ENCODE measurements at regions not wholly inside any gene's neighbourhood (a gene's known extent, or its start where the extent isn't known, plus 50 kb on each side); places are given as distances from the start of the nearest gene placed in this dataset.

DNA sequence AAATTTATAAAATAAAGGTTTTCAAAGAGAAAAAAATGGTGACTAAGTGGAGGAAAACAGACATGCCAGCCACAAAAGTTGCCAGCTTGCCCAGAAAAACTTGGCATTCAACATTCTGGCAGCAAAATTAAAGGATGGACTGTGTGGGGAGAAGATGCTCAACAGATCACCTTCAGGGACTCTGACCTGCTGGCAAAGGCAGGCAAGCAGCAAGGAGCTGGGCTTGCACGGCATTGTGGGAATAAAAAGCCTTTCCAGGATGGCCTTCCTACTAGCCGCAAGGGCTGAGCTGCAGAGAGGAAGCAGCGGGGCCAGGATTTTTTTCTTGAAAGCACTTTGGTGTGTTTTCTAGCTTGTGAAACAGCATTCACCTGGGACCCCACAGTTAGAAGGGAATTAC, 101.9 kb upstream of the CACNA2D3 start:
- DNase-seq: no peak

DNA sequence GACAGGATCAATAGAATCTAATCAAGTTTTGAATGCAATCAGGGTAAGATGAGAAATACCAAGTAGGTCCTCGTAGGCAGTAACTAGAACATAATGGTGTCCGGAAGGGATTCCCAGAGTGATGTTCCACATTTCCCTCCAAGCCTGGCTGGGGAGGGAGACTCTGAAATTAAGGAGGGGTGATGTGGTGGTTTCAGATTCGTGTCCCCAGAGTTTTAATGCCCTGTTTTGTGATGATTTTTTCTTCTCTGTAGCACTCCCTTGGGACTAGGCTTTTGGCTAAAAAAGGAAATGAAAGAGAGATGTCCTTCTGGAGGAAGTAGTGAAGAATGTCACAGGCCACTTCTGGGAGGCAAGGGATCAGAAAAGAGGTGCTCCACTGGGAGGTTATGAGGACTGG, 108.3 kb upstream of the CACNA2D3 start:
- no peak for DNase-seq

DNA sequence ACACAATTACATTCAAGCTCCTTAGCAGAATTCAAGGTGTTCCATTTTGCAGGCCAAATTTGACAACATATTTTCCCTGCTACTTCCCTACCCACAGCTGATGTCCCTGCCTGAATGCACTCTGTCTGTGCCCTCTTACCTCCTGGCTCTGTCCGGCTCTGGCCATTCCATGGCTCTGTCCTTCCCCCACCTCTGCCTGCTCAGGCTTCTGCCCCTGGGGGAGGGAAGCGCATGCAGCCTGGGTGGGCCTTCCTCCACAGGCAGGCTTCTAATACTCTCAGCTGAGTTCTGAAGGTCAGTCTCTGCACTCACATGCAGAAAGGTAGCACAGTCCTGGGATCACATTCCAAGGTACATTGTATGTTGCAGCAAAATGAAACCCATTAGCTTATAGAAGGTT, 113.6 kb upstream of the CACNA2D3 start:
- no peak for DNase-seq

DNA sequence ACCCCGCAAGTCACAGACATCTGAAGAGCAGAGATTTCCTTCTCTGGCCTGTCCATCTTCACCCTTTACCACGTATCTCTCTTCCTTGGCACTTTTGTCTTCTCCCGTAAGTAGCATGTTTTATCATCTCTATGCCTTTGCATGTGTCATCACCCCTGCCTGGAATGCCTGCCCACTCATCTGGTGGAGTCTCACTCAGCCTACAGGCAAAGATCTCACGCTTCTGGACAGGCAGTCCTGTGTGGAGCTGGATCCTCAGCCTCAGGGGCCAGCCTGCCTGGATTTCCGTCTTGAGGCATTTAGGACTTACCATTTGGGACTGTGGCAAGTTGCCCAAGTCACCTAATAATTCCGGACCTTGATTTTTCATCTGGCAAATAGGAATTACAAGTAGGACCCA, 114.3 kb upstream of the CACNA2D3 start:
- no peak for DNase-seq

DNA sequence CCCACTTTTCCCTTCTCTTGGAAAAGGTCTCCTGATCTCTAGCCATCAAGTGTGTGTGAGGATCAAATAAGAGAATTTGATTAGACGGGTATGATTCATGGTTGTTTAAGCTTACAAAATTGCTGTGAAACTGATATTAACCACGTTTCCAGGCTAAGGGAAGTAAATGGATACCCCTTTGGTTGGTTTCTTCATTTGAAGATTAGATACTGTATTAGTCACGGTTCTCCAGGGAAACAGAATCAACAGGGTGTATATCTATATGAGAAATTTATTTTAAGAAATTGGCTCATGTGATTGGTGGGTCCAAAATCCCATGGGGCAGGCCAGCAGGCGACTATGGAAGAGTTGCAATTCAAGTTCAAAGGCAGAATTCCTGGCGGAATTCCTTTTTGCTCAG, 112.7 kb upstream of the SELENOK start:
- no peak for DNase-seq

DNA sequence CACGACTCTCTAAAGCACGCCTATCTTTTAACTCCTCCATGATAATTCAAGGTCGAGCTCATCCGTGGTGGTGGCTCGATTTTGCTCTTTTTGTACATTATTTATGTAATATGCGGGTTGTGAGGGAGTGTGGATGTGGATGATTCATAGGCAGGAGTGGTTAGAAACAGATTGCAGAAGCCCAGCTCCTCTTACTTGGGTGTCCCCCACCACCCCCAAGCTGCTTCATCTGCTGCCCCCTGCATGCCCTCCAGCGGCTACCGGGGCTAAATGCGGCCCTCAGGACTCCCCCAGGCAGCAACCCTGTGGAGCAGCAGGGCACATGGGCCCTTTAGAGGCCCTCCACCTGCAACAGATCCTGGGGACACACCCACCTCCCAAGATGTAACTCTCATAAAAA, 111.5 kb upstream of the SELENOK start:
- no peak for DNase-seq

DNA sequence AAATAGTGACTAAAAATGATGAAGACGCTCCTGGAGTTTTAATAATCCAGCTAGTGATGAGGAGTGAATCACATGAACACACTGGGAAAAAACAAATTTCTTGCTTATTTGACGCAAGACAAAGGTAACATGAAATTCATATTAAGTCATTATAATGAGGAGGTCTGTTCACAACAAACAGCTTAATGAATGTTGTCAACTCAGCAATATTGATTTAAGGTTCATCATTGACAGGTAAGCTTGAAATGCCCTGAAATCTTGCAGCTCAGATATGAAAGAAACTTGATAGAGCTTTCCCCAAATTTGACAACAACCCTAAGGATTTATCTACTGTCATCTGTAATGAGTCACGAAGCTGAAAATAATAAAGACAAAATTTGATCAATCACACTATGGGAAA, 108.1 kb upstream of the SELENOK start:
- DNase-seq: no peak

DNA sequence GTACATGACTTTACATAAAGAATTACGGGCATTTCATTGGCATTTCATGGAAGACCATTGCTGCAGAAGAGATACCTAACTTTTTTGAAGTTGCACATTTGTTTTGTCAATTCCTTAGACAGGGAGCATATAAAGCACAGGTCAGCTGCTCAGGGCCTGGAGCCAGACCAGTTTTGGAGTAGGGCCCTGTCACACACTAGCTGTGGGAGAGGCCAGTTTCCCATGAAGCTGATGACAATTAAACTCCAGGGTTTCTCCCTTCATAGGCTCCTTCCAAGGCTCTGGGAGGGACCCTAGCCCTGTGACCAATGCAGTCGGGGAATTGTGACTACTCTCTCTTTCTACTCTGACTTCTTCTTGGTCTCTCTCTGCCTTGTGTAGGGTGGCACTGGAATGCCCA, 107.3 kb upstream of the SELENOK start:
- DNase-seq: no peak

DNA sequence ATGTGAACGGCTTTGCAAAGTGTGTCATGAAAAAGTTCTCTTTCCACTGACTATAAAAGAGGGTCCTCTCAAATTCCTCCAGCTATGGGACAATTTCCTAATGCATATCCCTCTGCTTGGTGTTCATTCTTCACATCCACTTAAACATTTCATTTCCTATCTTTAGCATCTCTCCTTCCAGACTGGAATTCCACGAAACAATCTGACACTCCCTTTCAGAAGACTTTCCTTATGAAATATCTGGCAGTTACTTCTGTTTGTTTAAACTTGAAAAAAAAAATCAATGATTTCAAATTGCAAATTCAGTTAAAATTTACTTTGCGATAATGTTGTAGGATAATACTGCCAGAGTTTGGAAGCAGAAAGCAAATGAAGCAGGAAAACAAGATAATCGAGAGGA, 105.8 kb upstream of the SELENOK start:
- DNase-seq: no peak

DNA sequence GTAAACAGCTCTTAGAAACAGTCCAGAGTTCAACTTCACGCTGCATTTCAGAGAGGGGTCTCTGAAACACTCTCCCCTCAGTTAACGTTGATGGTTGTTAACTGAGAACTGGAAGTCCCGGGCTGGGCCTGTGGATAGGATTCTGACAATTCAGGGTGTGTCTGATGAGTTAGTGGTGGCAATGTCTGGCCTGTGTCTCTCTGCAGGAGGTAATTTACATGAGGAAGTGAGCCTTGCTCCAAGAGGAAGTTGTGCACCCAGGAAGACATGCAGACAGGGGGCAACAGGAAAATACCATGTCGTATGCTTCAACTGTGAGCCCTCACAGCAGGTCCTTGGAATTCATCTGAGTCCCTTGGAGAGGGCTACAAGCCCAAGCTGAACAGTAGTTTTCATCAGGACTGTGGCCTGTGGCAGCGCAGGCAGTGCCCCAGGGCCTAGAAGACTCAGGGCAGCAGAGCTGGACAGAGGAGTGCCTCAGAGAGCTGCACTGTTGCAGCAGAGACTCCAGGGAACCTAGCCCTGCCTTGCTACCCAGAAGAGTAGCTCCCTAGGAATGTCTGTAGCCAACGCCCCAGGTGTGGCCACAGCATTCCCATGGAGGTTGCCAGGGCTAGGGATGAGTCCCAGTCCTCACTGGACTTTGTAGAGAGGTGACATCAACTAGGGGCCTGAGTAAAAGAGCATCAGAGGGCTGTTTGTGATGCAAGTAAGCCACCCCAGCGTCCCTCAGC, 104.6 kb upstream of the SELENOK start:
- DNase-seq: no peak

DNA sequence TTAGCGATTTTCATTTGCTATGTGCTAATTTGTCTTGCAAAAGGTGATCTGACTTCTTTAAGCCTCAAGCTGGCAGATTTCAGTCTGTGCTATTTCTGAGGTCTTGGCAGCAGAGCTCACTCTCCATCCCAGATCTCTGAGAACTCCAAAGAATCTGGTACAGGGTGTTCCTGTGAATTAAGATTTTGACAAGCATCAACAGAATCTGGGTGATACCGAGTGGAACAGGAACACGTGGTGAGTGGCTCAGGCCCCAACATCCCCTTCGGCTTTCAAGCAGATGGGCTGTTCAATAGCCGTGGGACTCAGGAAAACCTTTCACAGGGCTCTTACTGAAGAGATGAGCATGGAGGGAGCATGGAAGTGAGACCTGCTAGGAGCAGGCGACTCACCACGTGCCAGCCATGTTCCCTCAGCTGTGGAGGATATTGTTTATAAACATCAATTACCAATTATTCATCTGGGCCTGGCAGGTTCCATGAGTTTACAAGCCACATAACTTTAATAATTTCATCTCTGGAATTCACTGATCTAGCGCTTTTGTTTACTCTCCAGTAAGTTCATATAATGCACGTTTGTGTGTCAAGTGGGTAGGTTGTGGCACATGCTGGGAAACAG, 103.4 kb upstream of the SELENOK start:
- no peak for DNase-seq

DNA sequence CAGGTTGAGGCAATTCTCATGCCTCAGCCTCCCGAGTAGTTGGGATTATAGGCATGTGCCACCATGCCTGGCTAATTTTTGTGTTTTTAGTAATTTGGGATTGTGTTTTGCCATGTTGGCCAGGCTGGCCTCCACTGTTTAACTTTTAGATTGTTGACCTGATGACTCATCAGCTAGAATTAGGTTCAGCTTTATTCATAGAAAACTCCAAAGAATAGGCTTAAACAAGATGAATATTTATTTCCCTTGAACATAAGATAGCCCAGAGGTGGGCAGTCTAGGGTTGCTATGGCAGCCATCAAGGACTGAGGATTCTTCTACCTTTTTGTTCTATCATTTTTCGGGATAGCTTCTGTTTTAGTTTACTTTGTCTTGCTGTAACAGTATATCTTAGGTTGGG, 99.6 kb upstream of the SELENOK start:
- DNase-seq: no peak

DNA sequence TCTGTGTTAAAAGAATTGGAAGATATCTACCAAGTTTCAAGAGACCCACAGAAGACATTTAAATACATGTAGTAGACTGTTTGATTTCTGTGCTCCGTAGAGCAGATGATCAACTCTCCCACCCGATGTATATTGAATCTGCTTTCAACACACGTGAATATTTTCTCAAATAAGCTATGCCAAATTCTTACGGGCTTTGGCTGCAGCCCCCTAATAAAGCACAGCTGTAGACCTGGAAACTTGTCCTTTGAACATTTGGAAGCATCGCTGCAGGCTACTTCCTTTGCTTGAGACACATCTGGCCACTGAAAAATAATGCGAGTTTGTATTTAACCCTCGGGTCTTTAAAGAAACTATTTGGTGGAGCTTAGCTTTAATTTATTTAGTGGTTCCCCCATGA, 98.3 kb upstream of the SELENOK start:
- no peak for DNase-seq

DNA sequence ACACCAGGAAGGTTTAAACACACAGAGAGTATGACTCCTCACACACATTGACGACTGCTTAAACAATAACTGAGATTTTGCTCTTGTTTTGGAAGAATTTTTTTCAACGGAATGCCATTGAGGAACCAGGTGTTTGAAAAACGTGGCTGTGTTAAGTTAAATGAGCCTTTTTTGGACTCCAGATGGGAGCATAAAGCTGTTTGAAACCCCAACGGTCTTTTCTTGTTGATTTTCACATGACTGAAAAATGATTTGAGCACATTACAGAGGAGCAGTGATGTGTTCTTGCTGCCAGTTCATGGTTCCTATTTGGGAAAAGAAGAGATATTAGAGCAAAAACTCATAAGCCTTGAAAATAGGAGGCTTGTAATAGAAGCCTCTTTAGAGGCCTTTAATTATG, 97.8 kb upstream of the SELENOK start:
- DNase-seq: no peak

DNA sequence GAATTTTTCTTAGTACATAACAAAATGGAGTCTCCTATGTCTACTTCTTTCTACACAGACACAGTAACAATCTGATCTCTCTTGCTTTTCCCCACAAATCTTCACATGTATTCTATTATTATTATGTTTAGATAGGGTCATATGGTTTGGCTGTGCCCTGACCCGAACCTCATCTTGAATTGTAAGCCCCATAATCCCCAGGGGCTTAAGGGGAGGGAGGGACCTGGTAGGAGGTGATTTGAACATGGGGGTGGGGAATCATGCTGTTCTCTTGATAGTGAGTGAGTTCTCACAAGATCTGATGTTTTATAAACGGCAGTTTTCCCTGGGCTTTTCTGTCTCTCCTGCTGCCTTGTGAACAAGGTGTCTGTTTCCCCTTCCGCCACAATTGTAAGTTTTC, 86.7 kb upstream of the SELENOK start:
- DNase-seq: no peak

DNA sequence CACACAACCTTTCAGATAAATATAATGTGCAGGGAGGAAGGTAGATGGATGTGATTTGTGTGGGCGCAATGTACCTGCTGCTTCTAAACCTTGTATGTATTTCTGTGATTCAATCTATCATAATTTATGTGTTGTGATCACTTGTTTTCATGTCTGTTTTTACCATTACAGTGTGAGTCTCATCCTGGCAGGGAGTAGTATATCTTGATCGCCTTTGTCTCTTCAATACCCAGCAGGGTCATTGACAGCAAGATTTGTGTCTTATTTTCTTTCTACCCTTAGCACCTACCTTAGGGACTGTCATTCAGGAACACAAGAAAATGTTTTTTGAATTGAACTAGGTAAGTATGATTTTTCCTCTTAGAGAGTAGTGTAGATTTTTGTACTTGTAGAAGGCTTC, 83.7 kb upstream of the SELENOK start:
- no peak for DNase-seq

DNA sequence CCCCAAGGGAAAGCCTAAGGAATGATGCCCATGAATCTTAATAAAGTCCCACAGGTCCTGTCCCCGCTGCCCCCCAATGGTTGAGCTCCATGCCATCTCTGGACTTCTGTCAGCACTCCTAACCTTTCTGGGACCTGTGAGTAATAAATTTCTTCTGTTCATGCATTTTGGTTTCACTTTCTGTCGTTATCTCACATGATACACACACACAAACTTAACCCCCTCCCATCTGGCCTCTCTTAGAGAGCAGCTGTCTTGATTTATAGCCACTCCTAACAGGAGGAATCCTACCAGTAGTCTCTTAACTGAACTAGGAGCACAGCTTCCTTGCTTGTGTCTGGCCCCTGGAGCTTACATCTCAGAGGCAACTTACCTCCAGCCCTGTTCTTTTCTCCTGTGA, 82.7 kb upstream of the SELENOK start:
- no peak for DNase-seq

DNA sequence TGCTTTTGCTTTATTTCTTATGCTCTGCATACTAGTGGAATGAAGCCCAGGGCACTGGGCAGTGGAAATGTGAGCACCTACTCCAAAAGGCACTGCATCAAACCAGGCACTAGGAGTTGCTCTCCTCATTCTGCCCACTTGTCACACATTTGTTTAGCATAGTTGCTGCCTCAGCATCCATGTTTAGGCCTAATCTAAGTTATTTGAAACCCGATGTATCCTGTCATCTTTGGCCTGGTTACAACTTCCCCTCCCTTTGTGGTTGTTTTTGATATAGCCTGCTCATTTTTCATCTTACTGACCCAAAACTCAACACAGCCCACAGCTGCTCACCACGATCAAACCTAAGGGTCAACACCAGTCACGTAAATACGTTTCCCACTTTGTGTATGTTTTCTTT, 82.2 kb upstream of the SELENOK start:
- DNase-seq: no peak

DNA sequence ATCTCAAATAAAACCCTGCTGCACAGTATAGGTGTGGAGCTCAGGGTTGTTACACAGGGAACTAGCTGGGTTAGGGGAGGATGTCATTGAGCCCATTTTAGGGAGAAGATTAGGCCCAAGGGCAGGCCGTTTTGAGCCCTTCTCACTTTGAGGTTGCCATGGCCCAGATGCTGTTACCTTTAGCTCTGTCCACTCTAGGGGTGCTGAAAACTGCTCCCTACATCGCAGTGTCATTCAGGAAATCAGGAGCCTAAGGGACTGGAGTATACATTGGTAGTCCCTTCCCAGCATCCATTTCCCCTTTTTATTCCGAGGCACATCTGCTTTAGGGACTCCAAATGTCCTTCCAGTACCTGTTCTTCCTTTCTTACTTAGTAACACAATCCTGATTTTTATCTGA, 79.0 kb upstream of the SELENOK start:
- DNase-seq: peak; percentile 5

DNA sequence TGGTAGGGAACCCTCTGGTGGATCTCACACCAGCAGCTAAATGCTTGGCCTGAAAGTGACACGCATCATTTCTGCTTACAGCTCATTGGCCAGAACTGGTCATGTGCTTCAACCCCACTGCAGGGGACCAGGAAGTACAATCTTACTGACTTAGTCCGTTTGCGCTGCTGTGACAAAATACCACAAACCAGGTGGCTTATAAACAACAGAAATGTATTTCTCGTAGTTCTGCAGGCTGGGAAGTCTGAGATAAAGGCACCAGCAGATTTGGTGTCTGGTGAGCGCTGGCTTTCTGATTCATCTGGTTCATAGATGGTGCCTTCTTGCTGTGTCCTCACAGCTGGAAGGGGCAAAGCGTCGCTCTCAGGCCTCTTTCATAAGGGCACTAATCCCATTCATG, 77.4 kb upstream of the SELENOK start:
- no peak for DNase-seq

DNA sequence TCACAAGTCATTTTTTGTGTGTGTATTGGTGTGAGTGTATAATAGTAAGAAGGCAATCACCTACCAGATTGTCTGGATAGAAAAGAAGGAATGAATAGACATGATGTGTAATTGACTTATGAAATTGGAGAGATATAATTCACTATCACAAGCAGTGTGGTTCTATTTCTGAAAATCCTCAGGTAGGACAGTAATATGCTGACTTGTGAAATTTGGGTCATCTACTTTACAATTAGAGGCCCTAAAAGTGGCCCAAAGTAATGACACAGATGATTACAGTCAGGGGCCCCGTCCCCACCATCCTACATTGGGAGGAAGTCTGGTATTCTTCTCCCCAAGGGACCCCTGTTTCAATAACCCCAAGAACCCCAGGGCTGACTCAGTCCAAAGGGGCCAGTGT, 73.6 kb upstream of the SELENOK start:
- no peak for DNase-seq

DNA sequence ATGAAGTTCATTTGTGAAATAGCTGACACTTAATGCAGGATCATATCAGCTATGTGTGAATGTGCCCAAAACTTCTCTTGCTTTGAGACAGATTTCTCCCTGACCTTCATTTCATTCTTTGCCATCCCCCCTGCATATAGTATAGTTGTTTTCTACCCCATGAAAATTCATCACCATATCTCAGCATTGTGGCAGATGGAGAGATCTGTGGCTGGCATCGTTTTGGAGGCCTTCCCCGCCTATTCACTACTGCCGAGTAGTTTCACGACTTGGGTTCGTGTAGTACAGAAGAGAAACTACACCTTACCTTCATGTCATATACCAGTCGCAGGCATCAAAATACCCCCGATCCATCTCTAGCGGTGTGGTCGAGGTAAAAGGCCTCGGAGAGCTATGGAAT, 66.2 kb upstream of the SELENOK start:
- DNase-seq: no peak

DNA sequence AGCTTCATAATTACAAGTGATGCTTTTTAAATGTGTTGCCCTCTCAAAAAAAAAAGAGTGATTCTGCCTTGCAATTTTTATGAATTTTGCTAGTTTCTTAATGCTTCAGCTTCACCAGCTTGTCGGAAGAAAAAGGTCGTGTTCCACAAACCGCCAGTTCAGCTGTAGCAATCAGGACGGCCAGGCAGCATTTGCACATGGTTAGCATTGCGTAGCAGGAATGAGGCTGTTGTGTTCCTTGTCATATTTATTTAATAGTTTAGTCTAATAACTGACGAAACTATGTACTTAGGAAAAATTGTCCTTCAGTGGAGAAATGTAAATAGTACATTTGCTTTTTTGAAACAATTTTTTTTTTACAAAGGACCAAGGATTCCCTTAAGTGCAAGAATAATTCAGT, 64.9 kb upstream of the SELENOK start:
- DNase-seq: no peak

DNA sequence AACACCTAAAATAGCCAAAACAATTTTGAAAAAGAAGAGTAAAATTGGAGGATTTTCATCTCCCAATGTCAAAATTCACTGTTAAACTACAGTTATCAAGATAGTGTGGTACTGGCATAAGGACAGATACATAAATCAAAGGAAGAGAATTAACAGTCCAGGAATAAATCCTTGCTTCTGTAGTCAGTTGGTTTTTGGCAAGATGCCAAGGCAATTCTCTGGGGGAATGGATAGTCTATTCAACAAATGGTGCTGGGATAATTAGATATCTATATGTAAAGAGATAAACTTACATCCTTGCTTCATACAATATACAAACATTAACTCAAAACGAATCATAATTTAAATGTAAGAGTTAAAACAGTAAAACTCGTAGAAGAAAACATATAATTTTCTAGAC, 57.9 kb upstream of the SELENOK start:
- no peak for DNase-seq

DNA sequence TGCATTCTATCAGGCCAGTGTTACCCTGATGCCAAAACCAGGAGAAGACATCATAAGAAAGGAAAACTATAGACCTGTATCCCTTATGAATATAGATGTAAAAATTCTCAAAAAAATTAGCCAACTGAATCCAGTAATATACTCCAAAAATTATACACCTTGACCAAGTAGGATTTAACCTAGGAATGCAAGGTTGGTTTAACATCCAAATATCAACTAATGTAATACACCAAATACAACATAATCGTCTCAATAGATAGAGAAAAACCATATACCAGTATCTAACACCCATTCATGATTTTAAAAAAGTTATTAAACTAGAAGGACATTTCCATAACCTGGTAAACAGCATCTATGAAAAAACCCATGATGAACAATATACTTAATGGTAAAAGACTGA, 56.5 kb upstream of the SELENOK start:
- DNase-seq: no peak

All from hematopoietic multipotent progenitor cell treated with erythropoietin and hydrocortisone succinate and interleukin-3 and kit ligand, for 4 days (in vitro differentiated cells).